H1 (cell line): ENCODE measurements at regions not wholly inside any gene's neighbourhood (a gene's known extent, or its start where the extent isn't known, plus 50 kb on each side); places are given as distances from the start of the nearest gene placed in this dataset. TPM values are rescaled to one million over a fixed set of nuclear protein-coding genes. Genes with fewer than 3 reads are reported as not detected.

Source experiments
- small RNA-seq: library from polyadenylated mRNA; stranded (forward); fragments of <200 nt; extraction: miRNeasy Mini kit (QIAGEN cat#:217004); gene quantifications from one replicate; pipeline ENCODE3, GENCODE V24; 2013; ENCODE audit not compliant: insufficient read depth

Small RNA genes in the stretch of these regions (small RNA-seq; reads per million reads assigned to genes)
- gene RNU6-389P (not detected), gene SUMO2P3 (not detected)
